Activated CD8-positive, alpha-beta memory T cell treated with anti-CD3 and anti-CD28 coated beads, Interleukin-2, amount 50 U/mL, for 48 hours (primary cell): ENCODE measurements at regions not wholly inside any gene's neighbourhood (a gene's known extent, or its start where the extent isn't known, plus 50 kb on each side); places are given as distances from the start of the nearest gene placed in this dataset.

Experiments used
- DNase-seq: peaks from one replicate; pipeline ENCODE4 v3.0.0-alpha.2; 2020

DNA sequence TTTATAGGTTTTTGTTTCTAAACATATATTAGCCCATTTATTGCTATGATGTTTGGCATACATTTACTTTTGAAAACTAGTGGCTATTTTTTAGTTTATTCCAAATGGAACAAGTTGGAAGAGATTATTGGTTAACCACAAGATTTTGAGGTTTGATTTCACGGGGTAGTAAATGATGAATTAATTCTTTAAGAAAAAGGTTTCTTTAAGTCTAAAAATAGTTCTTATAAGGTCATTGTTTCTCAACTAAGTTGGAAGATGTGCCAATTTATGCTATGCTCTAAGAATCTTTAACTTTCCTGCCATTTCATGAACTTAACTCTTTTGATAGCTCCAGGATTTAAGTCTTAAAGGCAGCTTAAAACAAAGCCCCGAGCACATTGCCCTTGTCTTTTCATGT, 183.8 kb downstream of the LMO4 start:
- DNase-seq = no peak

DNA sequence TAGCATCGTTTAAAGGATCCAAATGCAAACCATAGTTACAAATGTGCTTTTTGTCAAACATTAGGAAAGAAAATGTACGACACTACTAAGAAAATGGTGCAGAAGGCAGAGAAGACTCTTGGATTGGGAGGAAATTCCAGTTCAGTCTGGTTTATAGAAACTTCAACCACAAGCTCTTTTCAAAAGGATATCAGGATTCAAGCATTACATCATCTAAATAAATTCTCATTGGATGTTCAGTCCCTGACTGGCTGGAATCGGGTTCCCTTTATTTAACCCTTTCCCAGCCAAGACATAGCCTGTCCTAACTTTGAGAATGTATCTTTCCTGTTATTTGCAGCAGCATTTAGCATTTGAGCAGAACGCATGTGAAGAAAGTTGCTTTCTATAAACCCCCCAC, 184.6 kb downstream of the LMO4 start:
- no peak for DNase-seq

DNA sequence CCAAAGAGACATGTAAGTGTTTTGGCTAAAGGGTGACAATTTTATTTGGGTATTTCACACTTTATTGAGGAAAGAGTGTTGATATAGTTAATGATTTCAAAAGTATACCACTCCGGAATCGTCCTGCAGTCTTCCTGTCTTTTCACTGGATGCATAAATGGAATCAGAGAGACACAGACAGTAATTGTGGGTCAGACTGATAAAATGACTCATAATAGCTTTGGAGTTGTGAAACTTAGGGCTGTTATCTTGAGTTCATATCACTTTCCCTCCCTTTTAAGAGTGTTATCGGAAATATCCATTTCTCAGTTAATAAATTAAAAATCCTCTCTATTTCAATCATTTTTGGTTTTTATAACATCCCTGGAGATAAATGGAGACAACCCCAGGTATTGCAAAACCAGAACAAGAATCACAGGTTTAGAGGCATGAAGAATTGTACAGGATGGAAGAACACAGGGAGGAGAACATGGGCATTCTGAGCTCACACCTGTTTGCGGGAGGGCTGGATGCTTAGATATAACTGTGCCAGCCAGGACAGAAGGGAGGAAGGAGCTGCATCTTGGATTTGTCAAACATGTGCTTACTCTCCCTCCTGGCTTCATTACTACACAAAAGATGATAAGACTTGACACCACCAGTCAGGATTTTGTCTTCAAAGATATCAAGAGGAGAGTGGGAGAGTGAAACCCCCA, 185.4 kb downstream of the LMO4 start:
- no peak for DNase-seq

DNA sequence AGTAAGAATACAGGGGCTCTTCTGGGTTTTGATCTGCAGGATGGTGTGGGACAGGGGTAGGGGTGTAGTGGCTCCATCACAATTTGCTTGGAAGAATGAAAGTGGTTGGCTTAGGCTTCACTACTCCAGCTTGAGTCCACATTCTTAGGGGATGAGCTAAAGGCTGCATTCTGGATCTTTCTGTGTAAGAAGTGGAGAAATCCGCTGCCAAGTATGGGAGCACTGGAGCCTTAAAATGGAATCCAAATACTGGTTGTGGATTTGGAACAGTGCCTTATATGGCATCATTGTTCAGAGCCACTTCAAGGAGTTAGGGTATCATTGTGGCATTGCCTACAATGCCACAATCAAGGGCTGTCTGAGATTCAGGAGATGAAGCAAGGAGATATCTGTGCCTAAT, 187.1 kb downstream of the LMO4 start:
- no peak for DNase-seq

DNA sequence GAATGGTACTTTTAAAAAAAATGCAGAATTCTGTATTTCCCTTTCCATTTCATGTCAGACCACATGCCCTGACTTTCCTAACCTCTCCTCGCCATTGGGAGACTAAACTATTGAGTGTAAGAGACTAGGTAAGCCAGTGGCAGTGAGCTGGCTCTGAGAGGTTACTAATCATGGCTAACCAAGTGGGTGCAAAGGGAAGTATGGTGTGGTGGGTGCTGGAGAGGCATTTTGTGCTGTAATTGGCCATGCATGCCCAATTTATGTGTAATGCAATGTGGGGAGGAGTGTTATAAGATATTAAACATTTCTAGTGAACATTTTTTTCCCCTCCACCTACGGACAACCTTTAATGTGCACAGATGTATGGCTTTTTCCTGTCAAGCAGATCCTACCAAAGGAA, 190.1 kb downstream of the LMO4 start:
- DNase-seq = no peak

DNA sequence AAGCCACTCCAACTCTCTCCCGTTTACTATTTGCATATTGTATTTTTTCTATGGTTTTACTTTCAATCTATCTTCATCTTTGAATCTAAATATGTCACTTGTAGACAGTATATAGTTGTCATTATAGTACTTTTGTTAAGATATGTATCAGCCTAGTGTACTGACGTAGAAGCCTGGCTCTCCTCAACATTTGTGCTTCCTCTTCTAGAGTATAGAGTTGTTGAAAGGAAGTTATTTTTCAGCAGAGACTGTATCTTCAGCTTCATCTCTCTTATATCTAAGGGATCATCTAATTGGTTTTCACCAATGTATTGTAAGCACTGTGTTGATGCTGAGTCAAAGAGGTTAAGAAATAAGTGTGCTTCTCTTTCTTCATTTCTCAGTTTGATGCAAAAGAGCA, 192.8 kb downstream of the LMO4 start:
- no peak for DNase-seq

DNA sequence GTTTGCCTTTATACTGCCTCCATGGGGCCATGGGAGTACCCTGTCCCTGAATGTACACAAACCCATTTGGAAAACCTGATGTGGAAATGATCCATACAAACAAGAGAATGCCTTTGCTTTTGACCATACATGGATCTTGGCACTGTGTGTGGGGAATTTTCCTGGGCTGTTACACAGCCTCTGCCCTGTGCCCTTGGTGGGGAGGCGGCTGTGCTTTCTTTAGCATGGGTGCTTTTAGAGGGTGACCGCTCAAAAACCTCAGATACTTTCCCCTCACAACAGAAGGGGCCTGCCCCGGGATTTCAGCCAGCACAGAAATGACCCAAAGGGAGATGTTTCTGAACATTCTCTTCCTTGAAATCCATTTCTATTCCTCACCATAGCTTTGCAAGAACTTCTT, 194.8 kb downstream of the LMO4 start:
- no peak for DNase-seq

DNA sequence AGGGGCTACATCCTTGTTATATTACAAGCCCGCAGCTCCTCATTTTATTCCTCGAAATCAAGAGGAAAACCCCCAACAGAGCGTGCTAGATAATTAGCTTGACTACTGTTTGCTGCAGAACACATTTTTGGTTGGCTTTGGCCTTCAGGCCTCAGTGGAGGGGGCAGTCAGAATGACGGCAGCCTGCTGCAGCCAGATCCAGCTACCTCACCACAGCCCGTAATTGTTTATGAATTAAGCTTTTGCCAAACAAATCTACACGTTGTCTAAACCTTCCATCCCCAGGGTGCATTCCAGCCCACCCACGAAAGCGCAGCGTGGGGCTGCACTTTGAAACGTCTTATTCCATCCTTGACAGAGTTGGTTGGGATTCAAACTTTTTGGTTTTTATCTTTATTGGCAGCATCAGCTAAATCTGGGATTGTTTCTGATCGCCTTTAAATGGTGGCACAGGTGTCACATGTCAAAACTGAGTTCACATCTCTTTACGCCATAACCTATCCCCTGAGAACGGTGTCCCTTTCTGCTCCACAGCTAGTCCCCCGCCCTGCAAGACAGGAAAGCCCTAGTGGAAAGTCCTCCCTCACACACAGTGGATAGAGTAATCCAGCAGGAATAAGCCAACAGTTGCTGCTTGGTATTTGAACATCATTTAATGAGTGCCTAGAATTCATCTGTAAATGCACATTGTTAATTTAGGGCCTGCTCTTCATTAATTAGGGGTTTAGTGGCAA, 195.5 kb downstream of the LMO4 start:
- DNase-seq = no peak

DNA sequence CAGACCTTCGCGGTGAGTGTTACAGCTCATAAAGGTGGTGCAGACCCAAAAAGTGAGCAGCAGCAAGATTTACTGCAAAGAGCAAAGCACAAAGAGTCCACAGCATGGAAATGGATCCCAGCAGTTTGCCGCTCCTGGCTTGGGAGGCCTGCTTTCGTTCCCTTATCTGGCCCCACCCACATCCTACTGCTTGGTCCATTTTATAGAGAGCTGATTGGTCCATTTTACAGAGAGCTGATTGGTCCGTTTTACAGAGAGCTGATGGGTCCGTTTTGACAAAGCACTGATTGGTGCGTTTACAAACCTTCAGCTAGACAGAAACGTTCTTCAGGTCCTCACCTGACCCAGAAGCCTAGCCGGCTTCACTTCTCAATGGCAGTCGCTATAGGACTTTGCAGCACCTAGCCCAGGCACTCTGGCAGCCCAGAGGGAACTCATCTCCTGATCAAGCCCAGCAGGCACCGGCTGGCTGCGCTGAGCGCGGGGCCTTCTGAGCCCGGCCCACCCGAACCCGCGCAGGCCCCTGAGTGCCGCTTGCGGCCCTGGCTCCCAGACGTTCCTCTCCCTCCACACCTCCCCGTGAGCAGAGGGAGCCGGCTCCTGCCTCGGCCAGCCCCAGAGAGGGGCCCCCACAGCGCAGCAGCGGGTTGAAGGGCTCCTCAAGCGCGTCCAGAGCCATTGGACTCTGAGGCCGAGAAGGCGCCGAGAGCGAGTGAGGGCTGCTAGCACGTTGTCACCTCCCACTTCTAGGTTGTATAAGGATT, 200.3 kb downstream of the LMO4 start:
- DNase-seq = no peak

DNA sequence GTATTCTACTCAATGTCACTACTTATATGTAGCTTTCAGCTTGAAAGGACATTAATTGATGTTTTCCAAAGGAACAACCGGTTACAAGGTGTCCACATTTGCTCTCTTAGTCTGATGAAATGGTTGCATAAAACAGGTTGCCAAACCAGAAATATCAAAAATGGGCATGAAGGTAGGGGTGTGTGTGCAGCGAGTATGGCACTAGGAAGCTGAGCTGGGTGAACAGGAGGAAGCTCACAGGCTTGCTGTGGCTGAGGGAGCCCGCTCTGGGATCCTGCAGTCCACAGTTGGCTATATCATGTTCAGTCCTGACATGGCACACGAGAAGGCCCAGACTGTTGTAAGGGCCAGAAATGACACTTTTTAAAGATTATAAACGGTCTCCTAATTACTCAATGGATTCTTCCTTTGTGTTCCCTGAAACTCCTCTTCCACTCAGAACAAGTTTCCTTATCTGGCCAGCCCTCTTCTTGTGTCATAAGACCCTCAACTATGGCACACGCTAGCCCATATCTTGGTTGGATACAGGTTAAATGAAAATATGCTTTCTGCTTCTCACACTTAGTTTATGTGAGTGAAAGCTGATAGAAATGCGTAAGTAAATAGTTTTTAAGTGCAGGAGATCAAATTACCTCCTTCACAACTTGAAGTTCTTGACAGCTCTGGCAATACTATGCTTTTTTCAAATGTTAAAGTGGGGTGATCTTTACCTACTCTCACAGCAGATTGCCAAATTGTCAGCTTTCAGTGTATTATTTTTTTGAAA, 201.5 kb downstream of the LMO4 start:
- no peak for DNase-seq

DNA sequence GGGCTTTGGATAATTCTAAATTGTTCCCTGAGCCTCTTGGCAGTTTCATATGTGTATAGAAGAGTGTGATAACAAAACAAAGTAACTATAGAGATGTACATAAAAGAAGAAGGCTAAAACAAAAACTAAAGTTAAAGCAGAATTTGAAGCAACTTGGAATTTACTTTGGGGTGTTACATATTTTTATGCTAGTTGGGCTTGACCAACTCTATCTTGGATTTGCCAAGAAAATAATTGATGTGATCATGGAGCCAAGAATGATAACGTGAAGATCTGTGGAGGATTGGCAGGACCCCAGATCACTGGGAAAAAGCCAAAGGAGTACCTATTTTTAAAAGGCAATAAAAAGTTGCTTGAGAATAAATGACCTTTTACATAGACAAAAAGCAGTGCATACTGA, 206.9 kb downstream of the LMO4 start:
- no peak for DNase-seq

DNA sequence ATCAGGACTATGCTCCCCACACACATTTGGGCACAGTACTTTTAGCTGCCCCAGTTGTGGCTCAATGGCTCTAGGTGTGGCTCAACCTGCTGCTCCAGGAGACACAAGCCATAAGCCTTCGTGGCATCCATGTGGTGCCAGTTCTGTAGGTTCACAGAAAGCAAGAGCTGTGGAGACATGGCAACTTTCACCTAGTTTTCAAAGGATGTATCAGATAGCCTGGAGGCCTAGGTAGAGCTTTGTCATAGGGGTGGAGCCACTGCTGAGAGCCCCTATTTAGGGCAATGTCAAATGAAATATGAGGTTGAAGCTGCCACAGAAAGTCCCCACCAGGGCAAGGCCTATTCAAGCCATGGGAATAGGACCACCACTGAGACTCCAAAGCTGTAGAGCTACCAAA, 210.5 kb downstream of the LMO4 start:
- DNase-seq = no peak

DNA sequence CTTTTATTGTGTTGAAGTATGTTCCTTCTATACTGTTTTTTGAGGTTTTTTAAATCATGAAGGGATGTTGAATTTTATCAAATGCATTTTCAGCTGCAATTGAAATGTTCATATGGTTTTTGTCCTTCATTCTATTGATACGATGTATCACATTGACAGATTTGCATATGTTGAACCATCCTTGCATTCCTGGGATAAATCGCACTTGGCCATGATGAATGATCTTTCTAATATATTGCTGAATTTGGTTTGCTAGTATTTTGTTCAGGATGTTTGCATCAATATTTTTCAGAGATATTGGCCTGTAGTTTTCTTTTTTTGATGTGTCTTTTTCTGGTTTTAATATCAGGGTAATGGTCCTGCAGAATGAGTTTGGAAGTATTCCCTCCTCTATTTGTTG, 214.0 kb downstream of the LMO4 start:
- DNase-seq = no peak

DNA sequence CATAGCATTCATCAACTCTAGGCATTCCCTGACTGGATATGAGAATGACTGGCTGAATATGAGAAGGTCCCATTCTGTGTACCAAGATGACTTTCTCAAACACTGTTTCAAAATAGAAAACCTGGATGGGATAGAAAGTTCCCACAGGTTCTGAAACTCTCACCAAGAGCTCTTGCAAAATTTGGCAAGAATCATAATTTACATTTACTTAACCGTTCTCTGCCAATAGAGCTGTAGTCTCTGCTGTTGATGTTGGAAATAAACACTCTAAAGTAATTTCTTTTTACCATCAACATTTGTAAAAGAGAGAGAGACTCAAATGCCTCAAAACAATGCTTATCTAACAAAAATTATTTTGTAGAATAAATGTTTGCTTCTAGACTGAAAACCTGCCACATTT, 221.1 kb downstream of the LMO4 start:
- DNase-seq = no peak

DNA sequence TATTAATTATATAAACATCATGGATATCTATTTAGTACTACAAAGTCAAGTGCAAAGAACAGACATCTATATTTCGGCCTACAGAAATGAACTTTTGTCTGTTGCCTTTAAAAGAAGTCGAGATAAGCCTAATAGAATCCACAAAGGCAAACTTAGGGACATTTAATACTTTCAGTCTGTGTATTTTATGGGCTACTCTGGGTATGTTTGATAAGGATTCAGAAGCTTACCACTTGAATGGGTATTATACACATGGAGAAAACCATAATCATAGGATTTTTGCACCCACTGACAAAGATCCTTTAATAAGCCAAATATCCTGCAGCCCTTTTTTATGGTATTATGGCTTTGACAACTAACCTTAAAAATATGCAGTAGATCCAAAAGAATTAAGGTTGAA, 224.8 kb downstream of the LMO4 start:
- no peak for DNase-seq

DNA sequence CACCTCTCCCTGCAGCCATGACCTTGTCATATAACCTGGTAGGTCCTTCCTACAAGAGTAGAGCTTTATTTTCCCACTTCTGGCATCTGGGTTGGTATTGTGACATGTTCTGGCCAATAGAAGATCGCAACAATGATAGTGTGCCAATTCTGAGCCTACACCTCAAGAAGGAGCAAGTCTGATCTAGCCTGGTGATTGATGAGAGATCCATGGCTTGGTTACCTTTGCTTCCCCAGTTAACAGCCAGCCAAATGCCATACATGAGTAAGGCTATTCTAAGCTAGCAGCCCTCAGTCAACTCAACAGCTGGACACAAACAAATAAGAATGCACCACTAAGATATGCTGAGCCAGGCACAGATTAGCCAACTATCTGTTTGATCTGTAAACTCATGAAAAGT, 226.7 kb downstream of the LMO4 start:
- DNase-seq = no peak

DNA sequence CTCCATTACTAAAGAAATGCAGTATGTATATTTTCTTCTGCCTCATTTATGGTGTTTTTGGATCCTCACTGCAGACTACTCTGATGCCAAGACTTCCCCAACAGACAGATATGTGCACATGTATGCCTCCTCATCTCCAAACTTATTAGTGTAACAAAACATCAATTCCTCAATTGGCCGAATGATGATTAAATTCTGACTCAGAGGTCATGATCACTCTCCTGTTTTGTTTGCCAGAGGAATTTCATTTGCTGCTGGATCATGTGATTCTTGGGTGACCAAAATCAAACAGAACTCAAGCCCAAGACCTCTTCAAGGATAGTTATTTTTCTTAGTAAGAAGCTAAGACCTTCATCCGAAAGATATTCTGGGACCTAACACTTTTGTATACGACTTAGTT, 227.6 kb downstream of the LMO4 start:
- DNase-seq = no peak

DNA sequence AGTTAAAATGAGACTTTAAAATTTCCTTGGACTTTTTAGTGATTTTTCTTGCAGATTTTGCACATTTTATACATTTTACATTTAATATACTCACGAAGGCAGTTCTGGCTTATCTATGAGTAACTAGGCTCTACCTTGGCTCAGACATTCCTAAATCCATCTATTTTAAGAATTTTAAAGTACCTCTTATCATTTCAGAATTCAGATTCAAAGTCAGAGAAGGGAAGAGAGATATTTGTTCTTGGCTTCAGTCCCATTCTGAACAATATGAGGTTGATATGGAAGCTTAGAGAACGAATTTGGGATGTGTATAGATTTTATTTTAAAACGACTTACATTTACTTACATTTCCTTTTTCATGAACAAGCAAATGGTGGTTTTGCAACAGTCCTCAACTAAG, 230.2 kb downstream of the LMO4 start:
- DNase-seq = no peak

DNA sequence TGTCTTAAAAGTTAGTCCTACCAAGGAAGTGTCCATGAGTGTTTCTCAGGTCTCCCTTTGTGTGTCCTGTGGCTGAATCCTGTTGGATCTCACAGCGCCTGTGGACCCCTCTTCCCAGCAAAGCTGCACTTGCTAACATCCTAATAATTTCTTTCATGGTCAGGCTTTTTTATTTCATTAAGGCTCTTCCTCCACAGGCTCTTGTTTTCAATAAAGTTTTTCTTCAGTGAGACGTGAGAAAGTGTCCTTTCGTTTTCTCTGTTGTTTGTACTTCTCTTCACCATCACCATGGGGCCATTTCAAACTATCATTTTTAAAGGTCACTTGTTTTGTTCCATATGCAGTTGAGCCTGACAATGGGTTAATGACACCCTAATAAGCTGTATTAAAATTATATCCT, 231.5 kb downstream of the LMO4 start:
- no peak for DNase-seq

DNA sequence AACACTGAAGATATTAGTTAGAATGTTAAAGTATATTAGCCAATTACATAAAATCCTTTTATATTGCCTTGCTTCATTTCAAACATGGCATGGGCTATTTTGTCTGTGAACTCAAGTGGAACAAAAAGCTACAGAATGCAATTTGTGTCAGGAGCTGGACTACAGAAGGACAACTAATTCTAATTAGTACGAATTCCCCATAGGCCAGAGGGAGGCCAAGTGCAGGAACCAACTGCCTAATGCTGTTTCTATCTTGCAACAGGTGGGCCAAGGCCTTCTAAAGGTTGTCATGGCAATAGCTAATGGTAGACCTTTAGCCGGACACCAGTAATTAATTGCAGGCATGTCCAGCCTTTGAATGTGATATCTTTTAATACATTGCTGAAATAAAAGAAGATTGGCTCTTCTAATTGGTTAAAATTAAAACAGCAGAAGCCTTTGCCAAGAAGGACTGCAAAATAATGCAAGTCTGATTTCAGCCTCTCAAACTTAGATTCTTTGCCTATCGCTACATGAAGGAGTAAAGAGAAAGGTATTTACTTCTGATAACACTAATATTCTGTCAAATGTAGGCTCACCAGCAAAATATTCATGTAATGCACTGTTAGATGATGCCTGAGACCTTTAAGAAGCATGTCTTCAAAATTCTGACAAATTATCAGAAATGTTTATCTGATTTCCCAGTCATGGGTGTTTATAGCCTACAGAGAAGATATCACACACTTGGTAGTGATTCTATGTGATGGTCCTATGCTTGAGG, 232.1 kb downstream of the LMO4 start:
- DNase-seq = no peak

DNA sequence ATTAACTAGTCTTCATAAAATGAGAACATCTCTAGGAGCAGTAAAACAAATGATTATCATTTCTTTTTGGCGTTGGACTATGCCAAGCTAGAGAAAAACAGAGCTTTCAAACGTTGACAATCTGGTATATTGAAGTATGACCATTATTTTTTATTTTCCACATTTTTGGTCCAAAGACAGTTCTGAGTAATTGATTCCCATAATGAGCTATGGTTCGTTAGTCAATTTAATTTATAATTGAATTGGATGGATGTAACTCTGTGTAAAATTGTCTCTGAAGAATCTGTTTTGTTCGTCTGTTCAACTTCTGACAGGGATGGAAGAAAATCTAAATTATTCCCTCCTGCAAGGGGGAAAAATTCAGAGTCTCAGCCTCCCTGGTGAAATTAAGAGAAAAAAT, 234.5 kb downstream of the LMO4 start:
- no peak for DNase-seq

DNA sequence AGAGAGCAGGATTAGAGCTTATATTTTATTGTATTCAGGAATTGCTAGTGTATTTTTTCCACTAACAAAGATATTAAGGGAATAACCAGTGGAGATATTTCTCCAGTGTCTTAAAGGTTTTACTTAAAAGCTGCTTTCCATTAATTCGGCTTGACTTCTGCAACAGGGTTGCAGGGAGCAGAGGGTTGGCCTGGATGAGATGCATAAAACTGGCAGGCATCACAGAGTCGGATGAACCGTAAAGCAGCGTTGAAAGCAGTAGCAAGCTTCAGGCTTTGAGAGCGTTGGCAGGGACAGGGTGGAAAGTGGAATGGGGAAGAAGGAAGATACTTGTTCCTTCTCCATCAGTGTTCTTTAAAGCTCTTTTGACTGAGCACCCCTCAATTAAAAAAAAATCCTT, 237.2 kb downstream of the LMO4 start:
- DNase-seq = no peak

DNA sequence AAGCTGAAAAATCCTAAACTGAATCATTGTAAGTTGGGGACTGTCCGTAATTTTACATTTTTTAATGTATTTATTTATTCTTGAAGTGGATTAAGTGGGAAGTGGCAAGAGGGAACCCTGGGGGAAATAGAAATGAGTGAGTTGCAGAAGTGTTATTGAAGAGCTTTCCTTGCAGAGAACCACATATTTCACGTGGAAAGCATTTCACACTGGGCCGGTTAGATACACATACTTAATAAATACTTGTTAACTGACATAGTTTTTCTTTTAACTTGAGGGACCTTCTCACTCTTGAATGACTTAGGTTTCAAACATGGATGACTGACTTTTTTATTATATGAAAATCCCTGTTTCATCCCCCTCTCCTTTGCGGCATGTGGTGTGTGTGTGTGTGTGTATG, 239.3 kb downstream of the LMO4 start:
- DNase-seq = no peak
